HG02884 (cell line): ENCODE measurements at regions not wholly inside any gene's neighbourhood (a gene's known extent, or its start where the extent isn't known, plus 50 kb on each side); places are given as distances from the start of the nearest gene placed in this dataset.
"Not testable (repeated sequence)": the region's sequence is repeated elsewhere in the genome, so short reads cannot be mapped to it uniquely, and the experiment has no call there.

Source experiments
- ATAC-seq: cut with Tn5 transposase; IDR thresholded peaks from one replicate; pipeline ENCODE4 v1.9.1; 2021; ENCODE audit warnings: mild to moderate bottlenecking, moderate library complexity; ENCODE audit not compliant: unreplicated experiment

DNA sequence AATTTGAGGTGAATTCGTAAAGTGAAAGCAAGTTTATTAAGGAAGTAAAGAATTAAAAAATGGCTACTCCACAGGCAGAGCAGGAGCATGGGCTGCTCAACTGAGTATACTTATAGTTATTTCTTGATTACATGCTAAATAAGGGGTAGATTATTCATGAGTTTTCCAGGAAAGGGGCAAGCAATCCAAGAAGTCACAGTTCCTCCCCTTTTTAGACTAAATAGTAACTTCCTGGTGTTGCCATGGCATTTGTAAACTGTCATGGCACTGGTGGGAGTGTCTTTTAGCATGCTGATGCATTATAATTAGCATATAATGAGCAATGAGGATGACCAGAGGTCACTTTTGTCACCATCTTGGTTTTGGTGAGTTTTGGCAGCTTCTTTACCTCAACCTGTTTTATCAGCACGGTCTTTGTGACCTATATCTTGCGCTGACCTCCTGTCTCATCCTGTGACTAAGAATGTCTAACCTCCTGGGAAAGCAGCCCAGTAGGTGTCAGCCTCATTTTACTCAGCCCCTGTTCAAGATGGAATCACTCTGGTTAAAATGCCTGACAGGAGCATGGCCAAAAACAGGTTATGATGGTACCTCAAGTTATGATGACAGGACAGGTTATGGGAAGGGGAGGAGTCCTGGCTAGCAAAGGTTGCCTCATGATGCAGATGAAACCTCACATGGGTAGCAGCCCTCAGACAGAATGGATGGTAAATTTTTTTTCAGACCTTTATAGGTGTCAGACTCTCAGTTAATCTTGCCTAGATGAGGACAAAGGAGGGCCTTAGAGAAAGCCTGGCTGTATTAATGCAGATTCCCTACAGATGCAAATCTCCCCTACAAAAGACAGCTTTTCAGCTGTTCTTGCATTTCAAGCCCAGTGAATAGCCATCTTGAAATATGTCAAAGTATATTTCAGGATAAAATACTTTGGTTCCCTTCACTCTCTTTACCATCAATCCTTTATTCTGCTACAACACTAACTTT lies 49.7 kb downstream of the SIPA1L2 start:
- ATAC-seq = no peak

DNA sequence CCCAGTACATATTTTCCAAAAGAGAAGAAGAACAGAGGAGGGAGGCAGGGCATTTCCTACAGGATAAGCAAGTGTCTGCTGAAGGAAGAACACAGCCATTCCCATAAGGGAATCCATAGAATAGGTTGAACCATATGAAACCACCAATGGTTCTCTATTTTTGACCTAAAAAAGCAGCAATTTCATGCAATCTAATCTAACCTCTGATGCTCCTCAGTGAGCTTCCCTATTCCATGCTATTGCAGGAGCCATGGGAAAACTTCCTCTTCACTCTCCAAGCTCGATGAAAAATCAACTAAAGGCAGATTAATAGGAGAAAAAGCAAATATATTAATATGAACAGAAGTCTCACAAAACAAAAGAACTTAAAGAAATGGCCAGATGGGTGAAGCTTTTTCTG lies 50.5 kb downstream of the SIPA1L2 start:
- no peak for ATAC-seq

DNA sequence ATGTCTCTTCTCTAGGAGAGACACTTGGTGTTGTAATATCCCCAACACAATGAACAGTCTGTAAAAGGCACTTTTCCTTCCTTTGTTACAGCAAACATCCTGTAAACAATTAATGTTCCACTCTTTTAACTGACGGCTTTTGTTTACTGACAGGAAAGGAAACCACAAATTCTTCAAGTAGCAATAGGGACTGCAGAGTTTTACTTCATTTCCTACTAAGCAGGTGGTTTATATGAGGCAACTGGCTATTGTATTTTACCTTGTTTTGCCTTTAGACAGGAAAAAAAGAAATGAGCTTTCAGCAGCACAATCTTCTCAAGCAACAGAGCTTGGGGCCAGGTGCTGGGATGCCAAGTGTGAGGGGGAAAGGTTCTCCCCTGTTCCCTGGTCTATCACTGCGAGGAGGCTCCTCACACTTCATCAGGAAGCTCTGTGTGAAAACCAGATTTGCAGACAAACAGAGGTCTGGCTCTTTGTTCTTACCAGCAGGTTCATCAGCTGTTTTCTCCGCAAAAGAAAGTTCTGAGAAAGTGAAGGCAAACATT lies 51.2 kb downstream of the SIPA1L2 start:
- no peak for ATAC-seq

DNA sequence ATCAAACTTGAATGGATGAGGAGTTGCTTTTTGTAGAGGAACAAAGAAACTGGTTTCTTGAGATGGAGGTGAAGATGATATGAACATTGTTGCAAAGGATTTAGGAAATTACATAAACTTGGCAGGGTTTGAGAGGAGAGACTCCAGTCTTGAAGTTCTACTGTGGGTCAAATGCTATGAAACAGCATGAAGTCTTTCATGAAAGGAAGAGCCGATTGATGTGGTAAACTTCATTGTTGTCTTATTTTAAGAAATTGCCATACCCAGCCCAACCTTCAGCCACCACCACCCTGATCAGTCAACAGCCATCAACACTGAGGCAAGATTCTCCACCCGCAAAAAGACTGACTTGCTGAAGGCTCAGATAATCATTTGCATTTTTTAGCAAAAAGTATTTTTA lies 52.2 kb downstream of the SIPA1L2 start:
- no peak for ATAC-seq

DNA sequence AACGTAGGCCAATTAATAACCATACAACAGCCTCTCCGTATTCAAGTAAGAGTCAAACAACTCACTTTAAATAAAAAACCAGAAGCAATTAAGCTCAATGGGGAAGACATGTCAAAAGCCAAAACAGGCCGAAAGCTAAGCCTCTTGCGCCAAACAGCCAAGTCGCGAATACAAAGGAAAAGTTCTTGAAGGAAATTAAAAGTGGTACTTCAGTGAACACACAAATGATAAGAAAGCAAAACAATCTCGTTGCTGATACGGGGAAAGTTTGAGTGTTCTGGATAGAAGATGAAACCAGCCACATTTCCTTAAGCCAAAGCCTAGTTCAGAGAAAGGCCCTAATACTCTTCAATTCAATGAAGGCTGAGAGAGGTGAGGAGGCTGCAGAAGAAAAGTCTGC lies 53.4 kb downstream of the SIPA1L2 start:
- ATAC-seq = no peak

DNA sequence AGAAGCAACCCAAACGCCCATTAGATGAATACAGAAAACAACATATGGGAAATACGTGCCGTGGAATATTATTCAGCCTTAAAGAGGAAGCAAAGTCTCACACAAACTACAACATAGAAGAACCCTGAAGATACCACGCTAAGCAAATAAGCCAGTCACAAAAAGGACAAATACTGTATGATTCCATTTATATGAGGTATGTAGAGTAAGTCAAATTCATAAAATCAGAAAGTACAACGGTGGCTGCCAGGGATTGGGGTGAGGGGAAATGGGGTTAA lies 54.2 kb downstream of the SIPA1L2 start:
- no peak for ATAC-seq

DNA sequence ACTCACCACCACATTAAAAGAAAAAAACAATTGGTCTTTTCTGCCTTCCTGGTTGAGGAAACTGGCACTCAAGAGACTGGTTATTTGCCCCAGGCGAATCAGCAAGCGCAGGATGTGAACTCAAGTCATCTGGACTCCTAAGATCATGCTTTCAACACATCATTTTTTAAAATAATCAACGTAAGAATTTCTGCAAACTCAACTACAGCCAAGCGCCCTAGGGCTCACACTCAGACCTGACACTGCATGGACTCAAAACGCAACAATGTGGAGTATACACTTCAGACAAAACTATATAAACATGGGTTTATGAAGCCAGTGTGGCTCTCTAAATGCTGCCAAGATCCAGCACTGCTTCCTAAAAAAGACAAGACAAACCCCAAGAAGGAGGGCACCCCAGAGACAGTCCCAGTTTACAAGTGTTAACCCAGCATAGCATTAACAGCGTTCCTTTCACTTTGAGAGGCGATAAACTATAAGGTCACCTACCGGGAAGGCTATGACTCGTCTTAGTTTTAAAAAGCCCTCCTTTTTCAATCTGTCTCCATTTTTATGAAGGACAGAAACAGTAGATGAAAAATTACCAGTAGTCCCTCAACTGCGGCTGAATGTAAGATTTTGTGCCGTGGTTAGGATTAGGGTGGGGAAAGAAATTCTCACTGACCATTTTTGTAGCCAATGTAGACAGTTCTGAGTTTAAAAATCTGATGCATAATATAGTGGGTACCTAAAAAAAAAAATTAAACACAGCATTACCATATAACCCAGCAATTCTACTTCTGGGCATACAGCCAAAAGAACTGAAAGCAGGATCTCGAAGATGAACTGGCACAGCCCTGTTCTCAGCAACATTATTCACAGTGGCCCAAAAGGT lies 54.8 kb downstream of the SIPA1L2 start:
- ATAC-seq = no peak

DNA sequence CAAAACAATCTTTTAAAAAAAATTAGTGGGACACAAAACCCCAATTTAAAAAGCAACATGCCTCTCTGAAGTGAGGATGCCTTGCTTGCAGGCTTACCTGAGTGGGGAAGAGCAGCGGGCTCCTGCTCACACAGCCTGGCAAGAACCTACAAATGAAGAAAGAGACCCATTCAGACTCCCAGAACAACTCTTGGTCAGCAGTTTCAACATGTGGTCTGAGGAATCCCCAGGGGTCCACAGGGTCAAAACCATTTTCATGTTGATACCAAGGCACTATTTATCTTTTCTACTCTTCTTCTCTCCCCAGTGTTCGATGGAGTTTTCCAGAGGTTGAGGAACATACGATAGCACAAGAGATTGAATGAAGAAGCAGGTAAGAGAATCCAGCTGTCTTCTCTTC lies 55.9 kb downstream of the SIPA1L2 start:
- no peak for ATAC-seq

DNA sequence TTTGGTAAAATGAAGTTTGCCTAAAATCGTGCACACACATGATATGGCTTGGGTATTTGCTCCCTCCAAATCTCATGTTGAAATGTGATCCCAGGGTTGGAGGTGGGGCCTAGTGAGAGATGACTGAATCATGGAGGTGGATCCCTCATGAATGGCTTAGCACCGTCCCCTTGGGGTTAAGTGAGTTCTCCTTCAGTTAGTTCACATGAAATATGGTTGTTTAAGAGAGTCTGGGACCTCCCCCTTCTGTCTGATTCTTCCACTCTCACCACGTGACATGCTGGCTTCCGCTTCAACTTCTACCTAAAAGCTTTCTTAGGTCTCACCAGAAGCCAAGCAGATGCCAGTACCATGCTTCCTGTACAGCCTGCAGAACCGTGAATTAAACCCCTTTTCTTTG lies 58.4 kb downstream of the SIPA1L2 start:
- no peak for ATAC-seq

DNA sequence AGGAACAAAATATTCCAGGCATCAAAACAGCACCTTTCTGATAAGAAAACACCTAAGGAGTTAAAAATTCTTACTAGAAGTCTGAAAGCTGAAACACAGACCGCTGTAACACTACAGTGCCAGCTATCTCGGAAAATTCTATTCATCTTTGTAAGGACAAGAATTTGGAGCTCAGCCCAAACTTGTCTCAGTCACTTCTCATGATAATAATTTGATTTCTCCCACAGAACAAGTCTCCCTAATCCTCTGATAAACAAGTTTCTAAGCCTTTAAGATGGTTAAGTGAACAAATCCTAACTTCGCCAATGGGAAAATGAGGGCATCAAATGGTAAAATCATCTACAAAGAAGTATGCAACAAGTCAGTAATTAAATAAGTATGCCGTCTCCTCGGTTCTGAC lies 59.9 kb downstream of the SIPA1L2 start:
- no peak for ATAC-seq

DNA sequence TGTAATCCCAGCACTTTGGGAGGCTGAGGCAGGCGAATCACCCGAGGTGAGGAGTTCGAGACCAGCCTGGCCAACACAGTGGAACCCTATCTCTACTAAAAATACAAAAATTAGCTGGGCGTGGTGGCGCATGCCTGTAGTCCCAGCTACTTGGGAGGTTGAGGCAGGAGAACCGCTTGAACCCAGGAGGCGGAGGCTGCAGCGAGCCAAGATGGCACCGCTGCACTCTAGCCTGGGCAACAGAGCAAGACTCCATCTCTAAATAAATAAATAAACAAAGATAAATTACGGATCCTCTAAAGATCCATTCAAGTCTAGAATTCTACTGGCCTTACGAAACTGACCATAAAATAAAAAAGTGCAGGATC lies 60.4 kb downstream of the SIPA1L2 start:
- not testable (repeated sequence) for ATAC-seq

DNA sequence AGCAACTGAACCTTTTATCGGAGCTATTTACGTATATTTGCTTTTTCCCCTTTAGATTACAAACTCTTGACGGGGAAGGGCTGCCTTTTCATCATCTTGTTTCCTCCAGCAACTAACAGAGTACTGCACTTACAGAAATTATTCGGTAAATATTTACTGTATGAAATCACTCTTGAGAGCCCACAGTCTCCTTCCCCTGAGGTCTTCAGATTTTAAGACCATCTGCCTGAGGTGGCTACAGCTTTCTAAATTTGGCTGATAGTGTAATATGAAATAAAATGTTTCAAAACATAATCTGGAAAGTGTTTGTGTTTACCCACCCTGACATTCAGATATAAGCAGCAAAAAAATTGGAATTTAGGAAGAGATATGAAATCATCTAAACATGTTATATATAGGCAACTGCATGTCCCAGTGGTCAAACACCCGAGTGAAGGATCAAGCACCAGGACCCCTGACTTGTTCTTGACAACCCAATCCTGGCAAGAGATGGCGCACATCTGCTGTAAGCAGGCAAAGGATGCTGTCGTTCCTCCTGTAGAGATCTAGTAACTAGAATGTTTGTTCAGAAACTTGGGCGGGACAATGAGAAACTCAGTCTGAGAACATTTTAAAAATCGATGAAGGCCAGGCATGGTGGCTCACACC lies 60.9 kb downstream of the SIPA1L2 start:
- no peak for ATAC-seq

DNA sequence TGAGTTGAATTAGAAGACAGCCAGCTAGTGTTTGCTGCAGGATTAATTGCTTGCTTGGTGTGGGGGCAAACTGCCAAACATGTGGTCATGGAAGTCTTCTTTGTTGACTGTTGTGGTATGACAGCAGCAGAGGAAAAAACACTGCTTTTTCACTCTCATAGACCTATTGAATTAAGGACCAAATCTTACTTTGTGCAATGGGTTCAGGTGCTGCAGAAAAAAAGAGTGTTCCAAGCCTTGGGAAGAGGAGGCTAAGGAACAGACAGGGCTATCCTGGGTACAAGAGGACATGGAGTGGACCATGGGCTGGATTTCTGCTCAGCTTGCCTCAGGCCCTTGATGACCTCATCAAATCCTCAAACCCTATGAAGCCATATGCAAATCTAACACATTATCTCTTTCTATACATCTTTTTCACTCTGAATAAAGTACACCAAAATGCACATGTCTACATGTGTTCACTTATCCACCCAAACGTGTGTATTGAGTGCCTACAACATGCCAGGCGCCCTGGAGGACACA lies 61.5 kb downstream of the SIPA1L2 start:
- no peak for ATAC-seq

DNA sequence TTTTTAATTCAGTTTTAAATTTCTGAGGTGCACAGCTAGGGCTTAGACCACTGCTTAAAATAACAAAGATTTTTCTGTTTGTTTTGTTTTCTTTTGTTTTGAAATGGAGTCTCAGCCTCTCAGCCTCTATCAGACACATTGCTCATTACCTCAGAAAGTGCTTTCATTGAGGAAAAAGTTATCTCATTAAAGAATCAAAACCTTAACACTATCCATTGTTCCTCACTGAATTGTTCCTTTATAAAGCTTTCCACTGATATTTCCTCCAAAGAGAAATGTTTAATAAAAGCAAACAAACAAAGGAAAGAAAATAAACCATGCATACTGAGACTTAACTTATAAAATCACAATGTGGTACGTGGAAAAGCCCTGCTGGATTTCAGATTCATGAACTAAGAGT lies 63.8 kb downstream of the SIPA1L2 start:
- no peak for ATAC-seq

DNA sequence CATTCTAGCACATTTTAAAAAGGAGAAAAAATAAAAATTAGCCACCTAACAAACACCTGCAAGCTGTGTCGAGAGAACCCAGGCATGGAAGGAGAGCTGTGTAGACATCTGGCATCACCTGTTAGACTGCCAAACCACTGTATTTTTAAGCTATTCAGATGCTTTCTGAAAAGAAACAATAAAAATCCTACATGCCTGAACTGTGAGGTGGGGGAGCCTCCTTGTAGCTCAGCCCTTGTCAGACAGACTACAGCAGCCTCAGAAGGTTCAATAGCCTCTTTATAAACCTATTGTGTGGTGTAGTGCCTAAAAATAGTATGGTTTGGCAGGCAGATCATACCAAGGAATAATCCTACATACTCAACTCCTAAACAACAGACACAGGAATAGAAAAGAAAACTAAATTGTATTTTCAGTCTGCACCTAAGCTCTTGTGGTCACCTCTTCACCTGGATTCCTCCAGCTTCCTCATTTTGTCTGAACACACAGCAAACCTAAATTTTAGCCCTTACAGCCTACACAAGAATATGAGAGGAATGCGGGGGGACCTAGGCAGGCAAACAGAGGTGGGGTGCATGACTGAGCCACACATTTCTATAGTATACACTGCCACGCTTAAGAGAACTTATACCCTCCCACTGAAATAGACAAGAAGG lies 67.0 kb downstream of the SIPA1L2 start:
- no peak for ATAC-seq

DNA sequence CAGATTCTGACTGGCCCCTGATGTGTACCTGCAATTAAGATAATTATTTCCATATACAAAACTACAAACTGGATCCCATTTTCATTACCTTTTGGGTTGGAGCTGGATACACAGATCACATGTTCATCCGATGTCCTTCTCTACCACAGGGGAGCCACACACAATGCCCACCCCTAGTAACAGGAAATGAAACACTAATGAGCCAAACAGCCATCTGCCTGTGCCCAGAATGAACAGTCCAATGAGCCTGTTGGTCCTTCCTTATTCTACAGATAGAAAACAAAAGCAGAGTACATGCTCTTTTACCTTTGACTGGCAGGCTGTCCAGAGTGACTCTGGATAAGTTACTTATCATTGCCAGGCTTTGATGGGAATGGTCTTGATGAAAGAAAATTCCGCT lies 68.6 kb downstream of the SIPA1L2 start:
- no peak for ATAC-seq

DNA sequence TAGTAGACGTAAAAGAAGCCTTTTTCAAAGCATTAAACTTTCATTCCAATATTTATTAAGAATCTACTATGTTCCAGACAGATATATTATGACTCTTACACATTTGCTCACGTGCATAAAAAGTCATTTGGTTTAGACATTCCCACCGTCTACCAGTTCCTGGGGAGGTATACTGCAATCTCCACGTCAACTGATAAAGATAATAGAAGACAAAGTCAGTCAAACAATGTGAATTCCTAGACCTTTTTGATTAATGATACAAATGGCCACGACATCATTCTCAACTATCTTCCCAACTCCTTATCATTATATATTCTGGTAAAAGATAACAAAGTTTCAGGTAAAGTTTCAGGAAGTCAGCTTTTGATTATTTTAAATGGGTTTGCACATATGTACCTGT lies 69.0 kb downstream of the SIPA1L2 start:
- ATAC-seq = no peak

DNA sequence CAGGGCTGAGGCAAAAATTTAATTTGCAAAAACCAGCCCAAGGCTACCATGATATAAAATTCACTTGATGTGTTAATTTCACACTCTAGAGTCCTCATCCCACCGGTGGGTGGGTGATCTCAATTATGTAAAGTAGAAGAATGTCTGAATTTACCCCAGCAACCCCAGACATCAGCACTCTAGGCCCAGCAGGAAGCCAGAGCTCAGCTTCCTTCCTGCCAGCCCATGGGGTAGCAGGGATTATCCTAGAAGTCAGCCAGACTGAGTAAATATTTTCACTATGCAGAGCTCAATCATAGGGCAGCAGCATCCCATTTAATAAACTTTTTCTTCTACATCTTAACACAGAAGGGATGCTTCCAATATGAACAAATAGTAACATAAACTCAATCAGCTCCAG lies 71.0 kb downstream of the SIPA1L2 start:
- ATAC-seq = no peak

DNA sequence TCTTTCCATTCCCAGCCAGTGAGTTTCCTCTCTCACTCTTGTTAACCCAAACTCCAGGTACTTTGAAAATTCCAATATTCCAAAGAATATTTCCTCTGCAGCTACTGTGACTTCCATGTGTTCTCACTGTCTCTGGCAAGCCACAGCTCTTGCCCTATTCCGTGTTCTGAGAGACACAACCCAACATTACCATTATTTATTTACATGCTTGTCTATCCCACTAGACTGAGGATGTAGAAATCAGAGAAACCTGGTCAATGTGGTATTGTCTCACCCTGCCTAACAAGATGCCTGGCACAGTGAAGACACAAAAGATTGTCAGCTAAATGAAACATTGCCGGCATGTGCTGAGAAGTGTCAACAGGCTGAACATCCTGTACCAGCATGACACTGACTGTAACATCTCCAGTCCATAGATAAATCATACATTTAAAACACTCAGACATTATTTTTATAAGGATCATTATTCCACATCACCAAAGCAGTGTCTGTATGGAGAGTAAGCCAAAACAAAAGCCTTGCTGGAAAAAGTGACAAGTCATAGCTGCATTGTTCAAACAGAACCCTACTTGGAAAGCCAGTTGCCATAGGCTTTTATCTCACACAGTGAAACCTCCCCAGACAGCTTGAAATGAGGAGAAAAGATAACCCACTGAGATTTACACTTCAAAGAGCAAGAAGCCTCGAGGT lies 72.3 kb downstream of the SIPA1L2 start:
- ATAC-seq = no peak

DNA sequence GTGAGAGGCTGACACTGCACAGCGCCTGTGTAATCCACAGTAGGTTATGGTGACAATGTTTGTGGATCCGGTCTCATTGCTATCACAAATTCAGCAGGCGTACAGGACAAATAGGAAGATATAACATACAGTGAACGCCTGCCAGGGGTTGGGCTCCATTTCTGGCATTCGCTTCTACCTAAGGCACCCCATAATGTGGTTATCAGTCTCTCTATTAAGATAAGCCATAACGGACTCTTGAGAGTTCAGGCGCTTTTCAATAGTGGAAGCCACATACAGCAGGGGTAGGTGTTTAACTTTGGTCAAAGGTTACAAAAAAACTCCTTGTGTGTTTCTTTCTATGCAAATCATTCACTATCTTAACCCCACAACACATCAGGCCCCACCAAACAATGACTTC lies 72.8 kb downstream of the SIPA1L2 start:
- no peak for ATAC-seq
